ENCODE measurements at regions not wholly inside any gene's neighbourhood (a gene's known extent, or its start where the extent isn't known, plus 50 kb on each side); places are given as distances from the start of the nearest gene placed in this dataset.

DNA sequence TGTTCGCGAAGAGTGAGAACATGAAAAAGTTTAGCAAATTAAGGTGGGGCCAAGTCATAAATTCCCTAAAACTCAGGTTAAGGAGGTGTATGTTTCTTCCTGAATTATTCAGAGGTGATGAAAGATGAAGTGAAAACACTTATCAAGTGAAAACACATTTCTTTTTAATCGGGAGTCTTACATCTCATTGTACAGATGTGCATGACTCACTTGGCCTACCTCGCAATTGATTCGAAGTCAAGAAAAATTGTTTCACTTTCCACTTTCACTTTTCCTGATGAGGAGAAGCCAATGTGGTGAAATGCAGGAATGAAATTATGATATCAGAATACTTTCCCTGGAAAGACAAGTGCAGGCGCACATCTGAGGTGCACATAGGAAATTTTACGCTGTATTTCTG lies 78.7 kb downstream of the SLC25A46 start:
- TF ChIP-seq, protein P1, sequence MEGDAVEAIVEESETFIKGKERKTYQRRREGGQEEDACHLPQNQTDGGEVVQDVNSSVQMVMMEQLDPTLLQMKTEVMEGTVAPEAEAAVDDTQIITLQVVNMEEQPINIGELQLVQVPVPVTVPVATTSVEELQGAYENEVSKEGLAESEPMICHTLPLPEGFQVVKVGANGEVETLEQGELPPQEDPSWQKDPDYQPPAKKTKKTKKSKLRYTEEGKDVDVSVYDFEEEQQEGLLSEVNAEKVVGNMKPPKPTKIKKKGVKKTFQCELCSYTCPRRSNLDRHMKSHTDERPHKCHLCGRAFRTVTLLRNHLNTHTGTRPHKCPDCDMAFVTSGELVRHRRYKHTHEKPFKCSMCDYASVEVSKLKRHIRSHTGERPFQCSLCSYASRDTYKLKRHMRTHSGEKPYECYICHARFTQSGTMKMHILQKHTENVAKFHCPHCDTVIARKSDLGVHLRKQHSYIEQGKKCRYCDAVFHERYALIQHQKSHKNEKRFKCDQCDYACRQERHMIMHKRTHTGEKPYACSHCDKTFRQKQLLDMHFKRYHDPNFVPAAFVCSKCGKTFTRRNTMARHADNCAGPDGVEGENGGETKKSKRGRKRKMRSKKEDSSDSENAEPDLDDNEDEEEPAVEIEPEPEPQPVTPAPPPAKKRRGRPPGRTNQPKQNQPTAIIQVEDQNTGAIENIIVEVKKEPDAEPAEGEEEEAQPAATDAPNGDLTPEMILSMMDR (conservative IDR thresholded peaks at IDR 0.05) = no peak
- TF ChIP-seq EZH2 (IDR thresholded peaks at IDR 0.05; ENCODE audit: low read depth) = no peak
